DMS 273 treated with DMSO at 0.1 percent for 48 hours (cell line): ENCODE measurements at regions not wholly inside any gene's neighbourhood (a gene's known extent, or its start where the extent isn't known, plus 50 kb on each side); places are given as distances from the start of the nearest gene placed in this dataset.

Experiments used
- DNase-seq: peaks from one replicate; lab custom pipeline; 2025; lab: John Stamatoyannopoulos, UW

DNA sequence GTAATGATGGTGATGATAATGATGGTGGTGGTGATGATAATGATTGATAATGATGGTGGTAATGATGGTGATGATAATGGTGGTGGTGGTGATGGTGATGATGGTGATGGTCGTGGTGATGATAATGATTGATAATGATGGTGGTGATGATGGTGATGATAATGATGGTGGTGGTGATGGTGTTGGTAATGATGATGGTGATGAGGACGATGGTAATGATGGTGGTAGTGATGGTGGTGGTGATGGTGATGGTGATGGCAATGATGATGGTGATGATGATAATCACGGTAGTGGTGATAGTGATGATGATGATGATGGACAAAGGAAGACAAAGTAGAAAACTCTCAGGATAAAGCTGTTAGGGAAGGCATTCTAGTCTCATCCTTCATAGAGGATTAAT lies 310.5 kb downstream of the MSX2 start:
- no peak for DNase-seq

- DNase-seq: no peak
Observed at GRCh38 chr5:175032741-175033151, 308.4 kb downstream of the MSX2 start.

- DNase-seq: no peak
Observed at GRCh38 chr5:175032013-175032412, 307.6 kb downstream of the MSX2 start.

- DNase-seq: no peak
Observed at GRCh38 chr5:175027390-175027789, 303.0 kb downstream of the MSX2 start.

- no peak for DNase-seq
Observed at GRCh38 chr5:175025077-175025476, 300.7 kb downstream of the MSX2 start.

- DNase-seq: peak; percentile 59
Observed at GRCh38 chr5:175021841-175022625, 297.7 kb downstream of the MSX2 start.

- peak; percentile 26 for DNase-seq
Observed at GRCh38 chr5:175021321-175021720, 296.9 kb downstream of the MSX2 start.

DNA sequence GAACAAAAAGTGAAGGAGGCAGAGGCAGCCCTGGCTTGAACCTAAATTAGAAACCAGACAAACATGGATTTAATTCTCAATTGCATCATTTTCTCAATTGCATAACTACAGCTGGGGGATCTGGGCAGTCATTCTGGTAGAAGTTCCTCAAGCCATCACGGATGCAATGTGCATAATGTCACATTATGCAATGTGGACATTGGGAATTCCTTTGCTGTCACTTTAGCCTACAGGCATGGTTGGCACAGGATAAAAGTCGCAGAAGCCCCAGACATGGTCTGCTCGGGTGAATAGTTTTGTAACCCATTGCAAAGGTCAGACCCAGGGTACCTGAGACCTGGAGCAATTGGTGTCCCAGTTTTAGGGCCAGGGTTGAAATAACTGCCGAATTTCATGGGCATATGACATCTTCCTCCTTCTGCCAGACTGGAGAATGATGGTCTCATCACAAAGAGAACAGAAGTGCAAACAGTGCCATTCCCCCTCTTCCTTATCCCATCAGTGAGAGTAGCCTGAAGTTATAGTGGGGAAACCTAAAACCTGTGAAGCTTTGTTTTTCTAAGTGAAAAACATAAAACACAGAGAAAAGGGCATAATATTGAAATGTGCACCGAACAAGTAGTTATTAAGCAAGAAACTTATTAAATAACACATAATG lies 290.8 kb downstream of the MSX2 start:
- no peak for DNase-seq

DNA sequence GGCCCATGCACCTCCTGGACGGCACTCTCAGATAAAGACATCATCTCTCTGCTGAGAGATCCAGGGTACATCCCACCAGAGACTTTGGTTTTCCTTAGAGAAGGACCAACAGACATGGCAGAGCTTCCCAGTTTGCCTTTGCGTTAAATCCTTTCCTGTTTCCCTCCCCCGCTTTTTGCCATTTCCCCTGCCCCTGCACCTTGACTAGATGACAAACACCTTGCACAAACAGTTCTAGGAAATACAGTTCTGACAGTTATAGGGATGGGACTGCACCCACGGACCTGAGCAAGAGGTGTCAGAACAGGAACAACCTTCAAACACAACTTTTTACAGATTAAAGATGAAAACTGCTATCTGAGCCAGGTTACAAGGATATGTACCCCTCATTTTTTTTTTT lies 288.9 kb downstream of the MSX2 start:
- no peak for DNase-seq

GRCh38 chr5:175012267-175012666 lies 287.9 kb downstream of the MSX2 start:
- no peak for DNase-seq

DNA sequence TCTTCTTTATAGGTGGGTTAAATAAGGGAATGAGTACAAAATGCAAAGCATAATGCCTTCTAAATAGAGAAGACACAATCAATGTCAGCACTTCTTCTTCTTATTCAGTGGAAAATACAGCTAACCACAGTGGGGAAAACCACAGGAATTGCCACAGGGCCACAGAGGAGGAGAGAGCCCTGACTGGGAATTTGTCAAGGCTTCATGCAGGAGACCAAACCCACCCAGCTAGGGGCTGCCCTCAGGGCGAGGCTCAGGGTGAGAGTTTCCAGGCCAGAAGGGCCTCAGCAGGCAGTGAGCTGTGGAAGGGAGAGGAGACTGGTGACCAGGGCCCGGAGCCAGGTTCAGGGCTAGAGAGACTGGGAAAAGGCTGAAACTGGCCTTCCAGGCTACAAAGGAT lies 279.1 kb downstream of the MSX2 start:
- no peak for DNase-seq

DNA sequence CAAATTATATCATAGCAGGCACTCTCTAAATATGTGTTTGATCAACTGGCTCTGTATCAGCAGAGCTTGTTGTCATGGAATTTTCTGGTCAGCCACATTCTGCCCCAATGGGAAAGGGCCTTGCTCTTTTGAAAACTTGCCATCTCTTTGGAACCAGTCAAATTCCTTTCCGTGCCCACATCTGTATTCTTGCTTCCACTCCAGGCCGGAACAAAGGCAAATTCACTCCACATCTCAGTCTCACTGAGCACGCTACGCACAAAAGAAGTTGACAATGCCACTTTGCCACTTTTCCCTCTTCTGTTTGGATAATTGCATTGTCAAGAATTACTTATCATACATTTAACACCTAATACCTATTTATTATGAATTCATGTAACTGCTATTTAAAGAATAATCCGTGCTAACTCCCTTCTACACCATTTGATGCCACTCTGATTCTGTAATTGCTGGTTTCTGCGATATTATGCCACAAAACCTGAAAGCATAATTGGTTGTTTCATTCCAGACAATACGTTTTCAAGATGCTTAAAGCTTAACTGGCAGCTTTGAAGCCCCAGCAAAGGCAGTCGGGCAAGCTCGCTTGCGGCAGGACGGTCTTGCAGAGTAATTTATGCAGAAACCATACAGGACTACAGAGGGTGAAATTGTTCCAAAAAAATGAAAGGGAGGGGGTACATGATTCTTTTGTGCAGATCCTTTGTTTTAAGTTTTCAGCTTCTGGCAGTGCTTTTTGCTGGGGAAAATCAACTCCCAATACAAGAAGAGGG lies 277.7 kb downstream of the MSX2 start:
- DNase-seq: no peak

- DNase-seq: no peak
Observed at GRCh38 chr5:175001311-175001710, 276.9 kb downstream of the MSX2 start.

DNA sequence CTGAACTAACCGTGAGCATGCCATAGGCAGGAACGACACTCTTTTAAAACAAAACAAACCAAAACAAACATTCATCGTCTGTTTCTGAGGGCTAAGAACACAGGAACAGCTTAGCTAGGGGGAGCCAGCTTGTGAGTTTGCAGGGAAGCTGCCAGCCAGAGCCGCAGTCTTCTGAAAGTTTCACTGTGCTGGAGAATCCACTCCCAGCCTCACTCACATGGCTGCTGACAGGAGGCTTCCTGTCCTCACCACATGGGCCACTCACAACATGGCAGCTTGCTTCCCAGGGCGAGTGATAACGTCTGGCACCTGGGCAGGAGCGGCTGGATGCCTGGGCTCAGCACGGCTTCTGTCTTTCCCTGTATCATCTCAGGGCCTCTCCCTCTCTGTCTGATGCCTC lies 275.2 kb downstream of the MSX2 start:
- no peak for DNase-seq

DNA sequence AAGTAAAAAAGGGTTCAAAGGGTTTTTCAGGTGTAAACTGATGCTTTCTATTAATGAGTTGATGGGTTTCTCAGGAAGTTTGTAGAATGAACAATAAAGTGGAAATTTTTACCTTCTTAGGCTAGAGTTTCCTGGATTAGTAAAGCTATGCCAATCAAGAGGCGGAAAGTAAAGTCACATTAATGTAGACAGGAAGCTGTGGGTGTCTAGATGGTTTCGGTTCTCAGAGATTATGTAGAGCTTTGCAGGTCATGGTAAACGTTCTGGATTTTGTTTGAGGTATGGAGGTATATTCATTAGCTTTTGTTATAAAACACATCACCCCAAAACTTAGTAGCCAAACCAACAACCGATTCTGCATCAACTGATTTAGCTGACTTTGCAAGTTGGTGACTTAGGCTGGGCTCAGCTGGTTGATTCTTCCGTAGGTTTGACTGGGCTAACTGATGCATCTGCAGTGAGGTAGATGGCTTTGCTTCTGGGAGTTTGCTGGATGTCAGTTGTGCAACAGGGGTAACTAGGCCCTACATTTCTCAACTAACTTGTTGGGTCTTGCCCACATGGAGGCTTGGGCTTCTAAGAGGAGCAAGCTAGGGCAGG lies 273.8 kb downstream of the MSX2 start:
- no peak for DNase-seq

DNA sequence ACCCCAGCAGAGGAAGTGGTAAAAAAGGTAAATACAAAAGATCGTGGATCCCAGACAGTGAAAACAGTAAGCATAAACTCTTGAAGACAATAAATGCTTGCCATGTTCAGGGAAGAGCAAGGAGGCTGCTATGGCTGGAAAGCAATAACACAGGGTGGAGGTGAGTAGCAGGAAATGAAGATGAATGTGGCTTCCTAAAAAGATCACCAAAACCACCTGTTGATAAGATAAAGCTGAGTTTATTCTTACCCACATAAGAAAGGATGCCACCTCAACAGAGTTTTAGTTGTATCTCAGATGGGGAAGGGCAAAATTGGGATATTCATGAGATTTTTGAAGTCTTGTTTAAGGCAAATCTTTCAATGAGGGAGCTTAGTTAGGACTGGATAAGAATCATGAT lies 273.3 kb downstream of the MSX2 start:
- no peak for DNase-seq

- no peak for DNase-seq
Observed at GRCh38 chr5:174996941-174997340, 272.6 kb downstream of the MSX2 start.

- DNase-seq: no peak
Observed at GRCh38 chr5:174995827-174996226, 271.4 kb downstream of the MSX2 start.

DNA sequence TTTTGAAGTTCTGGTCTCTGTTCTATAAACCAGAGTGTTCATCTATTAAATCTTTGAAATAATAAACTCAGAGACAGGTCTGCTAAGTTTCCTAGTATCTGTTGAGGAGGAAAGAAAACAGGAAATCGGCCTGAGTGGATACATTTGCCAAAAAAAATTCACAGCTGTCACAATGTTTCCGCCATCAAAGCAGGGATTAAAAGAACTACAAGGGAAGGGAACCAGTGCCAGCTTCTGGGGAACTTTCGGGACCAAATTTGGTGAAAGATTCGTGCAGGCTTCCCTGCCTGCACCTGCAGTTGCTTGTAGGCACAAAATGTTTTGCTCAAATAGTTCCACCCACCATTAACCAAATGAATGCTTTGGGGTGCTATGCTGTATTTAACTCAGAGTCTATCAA lies 267.5 kb downstream of the MSX2 start:
- no peak for DNase-seq

- no peak for DNase-seq
Observed at GRCh38 chr5:174990909-174991308, 266.5 kb downstream of the MSX2 start.

DNA sequence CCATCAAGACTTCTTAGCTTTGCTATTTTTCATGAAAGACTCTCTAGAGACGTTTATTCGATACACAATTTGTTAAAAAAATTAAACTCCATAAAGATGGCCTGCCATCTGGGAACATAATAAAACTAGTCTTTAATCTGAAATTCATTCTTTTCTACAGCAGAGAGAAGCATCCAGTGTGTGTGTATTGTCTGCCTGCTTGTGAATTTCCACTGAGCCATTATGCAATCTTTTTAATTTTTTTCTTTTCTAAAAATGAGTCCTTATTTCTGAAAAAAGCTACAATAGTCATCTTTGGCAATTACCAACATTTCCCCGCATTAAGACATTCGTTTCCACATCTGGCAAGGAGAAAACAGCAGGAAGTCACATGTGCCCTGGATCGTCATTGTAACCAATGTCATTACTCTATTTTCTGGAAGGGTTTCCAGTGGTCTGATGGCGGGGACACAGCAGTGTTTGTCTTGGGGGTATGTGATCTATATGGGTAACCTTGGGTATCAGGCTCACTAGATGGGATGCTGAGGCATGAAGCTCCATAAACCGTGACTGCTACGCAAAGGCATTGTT lies 263.1 kb downstream of the MSX2 start:
- no peak for DNase-seq

DNA sequence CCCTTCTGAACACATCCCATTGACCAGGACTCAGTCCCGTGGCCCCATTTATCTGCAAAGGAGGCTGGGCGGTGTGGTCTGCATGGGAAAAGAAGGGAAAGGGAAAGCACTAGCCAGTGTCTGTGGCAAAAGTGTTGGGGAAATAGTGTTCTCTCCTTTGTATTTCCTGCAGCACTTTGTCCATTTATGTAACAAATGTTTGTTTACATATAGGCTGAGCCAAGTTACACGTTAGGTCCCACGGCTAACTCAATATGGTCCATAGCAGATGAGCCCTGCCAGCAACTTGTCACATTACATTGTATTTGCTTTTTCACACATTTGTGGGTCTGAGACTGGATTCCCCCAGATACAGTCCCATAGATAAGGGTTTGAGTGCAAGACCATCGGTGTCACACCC lies 260.5 kb downstream of the MSX2 start:
- no peak for DNase-seq
